IPS-18a (cell line): ENCODE measurements at regions not wholly inside any gene's neighbourhood (a gene's known extent, or its start where the extent isn't known, plus 50 kb on each side); places are given as distances from the start of the nearest gene placed in this dataset.
"Not testable (repeated sequence)": the region's sequence is repeated elsewhere in the genome, so short reads cannot be mapped to it uniquely, and the experiment has no call there.

Experiments
- H3K27ac ChIP-seq: one replicate; pipeline ENCODE4 v1.5.1; 2013; ENCODE audit warnings: low read length
- H3K27me3 ChIP-seq: one replicate; pipeline ENCODE4 v1.6.1; 2013; ENCODE audit warnings: mild to moderate bottlenecking, low read length; ENCODE audit not compliant: control insufficient read depth, insufficient read depth
- H3K36me3 ChIP-seq: one replicate; pipeline ENCODE4 v1.6.1; 2013; ENCODE audit warnings: low read depth, low read length; ENCODE audit not compliant: control insufficient read depth
- H3K4me1 ChIP-seq: one replicate; pipeline ENCODE4 v1.6.1; 2013; ENCODE audit warnings: low read depth, low read length; ENCODE audit not compliant: control insufficient read depth
- H3K4me3 ChIP-seq: one replicate; pipeline ENCODE4 v1.5.1; 2013; ENCODE audit warnings: low read length
- H3K9ac ChIP-seq: one replicate; pipeline ENCODE4 v1.6.1; 2013; ENCODE audit warnings: mild to moderate bottlenecking, low read length, moderate library complexity
- H3K9me3 ChIP-seq: one replicate; pipeline ENCODE4 v1.6.1; 2013; ENCODE audit warnings: low read depth, low read length; ENCODE audit not compliant: control insufficient read depth

GRCh38 chr14:30354439-30354838 is 204.5 kb upstream of the G2E3 start:
- Histone ChIP-seq H3K36me3 (no peaks in the 10 kb centered on the region), H3K27ac (no peak overlapping the region), H3K9me3 (no peaks in the 10 kb centered on the region), H3K9ac (no peak overlapping the region), H3K27me3 (no peaks in the 10 kb centered on the region), H3K4me3 (no peak overlapping the region), H3K4me1 (peaks cover 8% of the 10 kb centered on the region)

GRCh38 chr14:30355431-30355913 is 203.5 kb upstream of the G2E3 start:
- no peaks in the 10 kb centered on the region for H3K27me3 ChIP-seq
- H3K36me3 ChIP-seq: no peaks in the 10 kb centered on the region
- no peak overlapping the region for H3K4me3 ChIP-seq
- no peaks in the 10 kb centered on the region for H3K9me3 ChIP-seq
- H3K9ac ChIP-seq: no peak overlapping the region
- H3K4me1 ChIP-seq: peaks cover under 1% of the 10 kb centered on the region
- H3K27ac ChIP-seq: no peak overlapping the region

GRCh38 chr14:30356438-30357202 is 202.3 kb upstream of the G2E3 start:
- Histone ChIP-seq H3K9me3 (no peaks in the 10 kb centered on the region), H3K36me3 (no peaks in the 10 kb centered on the region), H3K9ac (no peak overlapping the region), H3K27me3 (no peaks in the 10 kb centered on the region), H3K4me3 (no peak overlapping the region), H3K27ac (no peak overlapping the region), H3K4me1 (no peaks in the 10 kb centered on the region)

- Histone ChIP-seq H3K27ac (no peak overlapping the region), H3K36me3 (no peaks in the 10 kb centered on the region)
Measured at GRCh38 chr14:30357791-30358190, 201.2 kb upstream of the G2E3 start.

GRCh38 chr14:30362369-30363218 is 196.4 kb upstream of the G2E3 start:
- no peaks in the 10 kb centered on the region for H3K4me1 ChIP-seq
- H3K36me3 ChIP-seq: no peaks in the 10 kb centered on the region
- H3K9ac ChIP-seq: no peak overlapping the region
- H3K27me3 ChIP-seq: no peaks in the 10 kb centered on the region
- no peak overlapping the region for H3K27ac ChIP-seq
- H3K9me3 ChIP-seq: no peaks in the 10 kb centered on the region
- no peak overlapping the region for H3K4me3 ChIP-seq

More at GRCh38 chr14:30357791-30358190, 201.2 kb upstream of the G2E3 start:
- H3K27me3 ChIP-seq: no peaks in the 10 kb centered on the region
- no peak overlapping the region for H3K9ac ChIP-seq
- H3K9me3 ChIP-seq: no peaks in the 10 kb centered on the region
- no peak overlapping the region for H3K4me3 ChIP-seq
- H3K4me1 ChIP-seq: no peaks in the 10 kb centered on the region

GRCh38 chr14:30363219-30363880 is 195.6 kb upstream of the G2E3 start:
- not testable (repeated sequence) for H3K4me3 ChIP-seq, H3K9me3 ChIP-seq, H3K27me3 ChIP-seq, H3K36me3 ChIP-seq, H3K27ac ChIP-seq, H3K4me1 ChIP-seq, H3K9ac ChIP-seq

- H3K36me3 ChIP-seq: no peaks in the 10 kb centered on the region
- no peak overlapping the region for H3K9ac ChIP-seq
- H3K27ac ChIP-seq: no peak overlapping the region
- no peaks in the 10 kb centered on the region for H3K27me3 ChIP-seq
- no peaks in the 10 kb centered on the region for H3K9me3 ChIP-seq
- H3K4me1 ChIP-seq: peaks cover 3% of the 10 kb centered on the region
- H3K4me3 ChIP-seq: no peak overlapping the region
Measured at GRCh38 chr14:30369502-30370180, 189.3 kb upstream of the G2E3 start.

GRCh38 chr14:30373053-30373452 is 185.9 kb upstream of the G2E3 start:
- no peak overlapping the region for H3K4me3 ChIP-seq
- H3K27ac ChIP-seq: no peak overlapping the region
- no peak overlapping the region for H3K9ac ChIP-seq
- H3K9me3 ChIP-seq: no peaks in the 10 kb centered on the region
- H3K36me3 ChIP-seq: no peaks in the 10 kb centered on the region
- H3K4me1 ChIP-seq: peaks cover 3% of the 10 kb centered on the region
- H3K27me3 ChIP-seq: no peaks in the 10 kb centered on the region

- no peaks in the 10 kb centered on the region for H3K36me3 ChIP-seq
- H3K4me3 ChIP-seq: no peak overlapping the region
- H3K4me1 ChIP-seq: peaks cover 3% of the 10 kb centered on the region
- H3K9me3 ChIP-seq: no peaks in the 10 kb centered on the region
- H3K27ac ChIP-seq: no peak overlapping the region
- no peaks in the 10 kb centered on the region for H3K27me3 ChIP-seq
- H3K9ac ChIP-seq: no peak overlapping the region
Measured at GRCh38 chr14:30373526-30373925, 185.4 kb upstream of the G2E3 start.

- no peaks in the 10 kb centered on the region for H3K9me3 ChIP-seq
- no peak overlapping the region for H3K27ac ChIP-seq
- H3K36me3 ChIP-seq: no peaks in the 10 kb centered on the region
- H3K27me3 ChIP-seq: no peaks in the 10 kb centered on the region
- no peak overlapping the region for H3K4me3 ChIP-seq
- H3K4me1 ChIP-seq: peaks cover 3% of the 10 kb centered on the region
- no peak overlapping the region for H3K9ac ChIP-seq
Measured at GRCh38 chr14:30375296-30375892, 183.6 kb upstream of the G2E3 start.
